IMR-90 (cell line): ENCODE measurements at regions not wholly inside any gene's neighbourhood (a gene's known extent, or its start where the extent isn't known, plus 50 kb on each side); places are given as distances from the start of the nearest gene placed in this dataset.

Experiments used
- ATAC-seq: fragments of 200-7000 bp; cut with Tn5 transposase; 2 replicates; pipeline ENCODE4 v1.9.1; 2020; ENCODE audit warnings: low read depth, mild to moderate bottlenecking, moderate library complexity
- BruUV-seq: library from RNA; stranded (reverse); fragments of 400-500 nt; replicated peaks from 2 replicates; lab custom pipeline; 2021; lab: Mats Ljungman, UMichigan
- CTCF ChIA-PET: fragments of 300-600 bp; formaldehyde crosslinking; extraction: SDS; loops from one replicate; lab custom pipeline; 2021; ENCODE audit warnings: antibody characterized with exemption; lab: Yijun Ruan, JAX
- POLR2A ChIA-PET: fragments of 300-600 bp; sonication (Branson Sonifier 250); formaldehyde crosslinking; loops from one replicate; lab custom pipeline; 2022; ENCODE audit warnings: antibody characterized with exemption; ENCODE audit not compliant: unreplicated experiment; lab: Charles Lee
- DNase-seq: peaks from one replicate; pipeline ENCODE4 v3.0.0; 2013
- H2AFZ ChIP-seq: replicated peaks from 2 replicates; pipeline ENCODE3; 2013; ENCODE audit warnings: low read length, mild to moderate bottlenecking; ENCODE audit not compliant: poor library complexity
- H2AK5ac ChIP-seq: 2 replicates; pipeline ENCODE4 v1.6.1; 2013; ENCODE audit warnings: low read depth, low read length, inconsistent platforms
- H2AK9ac ChIP-seq: replicated peaks from 2 replicates; pipeline ENCODE3; 2013; ENCODE audit warnings: mild to moderate bottlenecking, low read depth, low read length, moderate library complexity; ENCODE audit not compliant: poor library complexity
- H2BK120ac ChIP-seq: 2 replicates; pipeline ENCODE4 v1.6.1; 2013; ENCODE audit warnings: low read depth, low read length, inconsistent platforms
- H2BK15ac ChIP-seq: 3 replicates; pipeline ENCODE4 v1.6.1; 2013; ENCODE audit warnings: low read depth, low read length, inconsistent platforms
- H2BK20ac ChIP-seq: 2 replicates; pipeline ENCODE4 v1.6.1; 2013; ENCODE audit warnings: low read depth, mild to moderate bottlenecking, inconsistent platforms, low read length, moderate library complexity
- H2BK5ac ChIP-seq: 2 replicates; pipeline ENCODE4 v1.6.1; 2013; ENCODE audit warnings: mild to moderate bottlenecking, low read depth, low read length, inconsistent platforms; ENCODE audit not compliant: poor library complexity, severe bottlenecking
- H3K14ac ChIP-seq: replicated peaks from 2 replicates; pipeline ENCODE4 v1.6.1; 2013; ENCODE audit warnings: low read depth, low read length, inconsistent platforms
- H3K18ac ChIP-seq: 2 replicates; pipeline ENCODE4 v1.6.1; 2013; ENCODE audit warnings: low read depth, low read length, control low read depth
- H3K23ac ChIP-seq: 2 replicates; pipeline ENCODE4 v1.6.1; 2013; ENCODE audit warnings: low read depth, low read length, inconsistent platforms
- H3K27ac ChIP-seq: 2 replicates; pipeline ENCODE4 v1.5.1; 2013; ENCODE audit warnings: mild to moderate bottlenecking, control low read depth, low read length; ENCODE audit not compliant: insufficient read depth
- H3K27me3 ChIP-seq: 2 replicates; pipeline ENCODE4 v1.6.1; 2013; ENCODE audit warnings: low read length; ENCODE audit not compliant: control insufficient read depth, insufficient read depth
- H3K36me3 ChIP-seq: 2 replicates; pipeline ENCODE4 v1.6.1; 2013; ENCODE audit warnings: low read length, mixed read lengths; ENCODE audit not compliant: control insufficient read depth, insufficient read depth
- H3K4ac ChIP-seq: 2 replicates; pipeline ENCODE4 v1.6.1; 2013; ENCODE audit warnings: low read depth, low read length, inconsistent platforms
- H3K4me1 ChIP-seq: 2 replicates; pipeline ENCODE4 v1.6.1; 2013; ENCODE audit warnings: low read length, mixed read lengths; ENCODE audit not compliant: control insufficient read depth, insufficient read depth
- H3K4me2 ChIP-seq: 2 replicates; pipeline ENCODE4 v1.6.1; 2013; ENCODE audit warnings: low read depth, mild to moderate bottlenecking, control low read depth, low read length, moderate library complexity
- H3K4me3 ChIP-seq: 2 replicates; pipeline ENCODE4 v1.5.1; 2013; ENCODE audit warnings: low read depth, mild to moderate bottlenecking, control low read depth, low read length, moderate library complexity; ENCODE audit not compliant: insufficient read depth
- H3K56ac ChIP-seq: 2 replicates; pipeline ENCODE4 v1.6.1; 2013; ENCODE audit warnings: low read length, inconsistent platforms; ENCODE audit not compliant: insufficient read depth; ENCODE audit errors: extremely low read depth
- H3K79me1 ChIP-seq, 2 experiments: 2 replicates each; pipeline ENCODE4 v1.6.1; 2013; ENCODE audit warnings: low read length in 2 of 2, inconsistent platforms in 1 of 2, low read depth in 1 of 2
- H3K9ac ChIP-seq: 2 replicates; pipeline ENCODE4 v1.6.1; 2013; ENCODE audit warnings: low read depth, low read length, control low read depth
- H3K9me1 ChIP-seq: 2 replicates; pipeline ENCODE4 v1.6.1; 2013; ENCODE audit warnings: low read length, inconsistent platforms; ENCODE audit not compliant: insufficient read depth
- H3K9me3 ChIP-seq: 2 replicates; pipeline ENCODE4 v1.6.1; 2013; ENCODE audit warnings: low read length; ENCODE audit not compliant: control insufficient read depth, insufficient read depth
- H4K20me1 ChIP-seq: 2 replicates; pipeline ENCODE4 v1.6.1; 2013; ENCODE audit warnings: low read length, inconsistent platforms; ENCODE audit not compliant: insufficient read depth
- H4K5ac ChIP-seq: 2 replicates; pipeline ENCODE4 v1.6.1; 2013; ENCODE audit warnings: mild to moderate bottlenecking, low read depth, low read length, control low read depth
- H4K8ac ChIP-seq, 2 experiments: 2 replicates each; pipeline ENCODE4 v1.6.1; 2013; ENCODE audit warnings: low read depth in 2 of 2, low read length in 2 of 2, control low read depth in 1 of 2, inconsistent platforms in 1 of 2
- H4K91ac ChIP-seq: 2 replicates; pipeline ENCODE4 v1.6.1; 2013; ENCODE audit warnings: low read depth, low read length, inconsistent platforms; ENCODE audit not compliant: insufficient read depth
- BHLHE40 ChIP-seq: fragments of 150-350 bp; IDR thresholded peaks from 2 replicates; pipeline ENCODE4 v1.6.1; 2016; ENCODE audit warnings: mild to moderate bottlenecking, low read depth, low read length
- CEBPB ChIP-seq: IDR thresholded peaks from 2 replicates; pipeline ENCODE4 v1.6.1; 2012; ENCODE audit warnings: low read depth, low read length, improper control_type of control experiment
- CHD1 ChIP-seq: IDR thresholded peaks from 2 replicates; pipeline ENCODE4 v1.6.1; 2012; ENCODE audit warnings: low read depth, low read length, improper control_type of control experiment
- CTCF ChIP-seq: conservative IDR thresholded peaks from 2 replicates; pipeline ENCODE4 v1.5.1; 2012; ENCODE audit warnings: mild to moderate bottlenecking, low read depth, low read length, improper control_type of control experiment
- ELK1 ChIP-seq: fragments of 150-350 bp; IDR thresholded peaks from 2 replicates; pipeline ENCODE4 v1.6.1; 2016; ENCODE audit warnings: low read depth, mild to moderate bottlenecking, low read length, moderate library complexity, borderline replicate concordance
- FOS ChIP-seq: fragments of 150-350 bp; IDR thresholded peaks from 2 replicates; pipeline ENCODE4 v1.6.1; 2016; ENCODE audit warnings: low read depth, low read length
- MAFK ChIP-seq: IDR thresholded peaks from 2 replicates; pipeline ENCODE4 v1.6.1; 2012; ENCODE audit warnings: low read depth, low read length, improper control_type of control experiment
- MAZ ChIP-seq: IDR thresholded peaks from 2 replicates; pipeline ENCODE4 v1.6.1; 2012; ENCODE audit warnings: low read depth, mild to moderate bottlenecking, low read length, improper control_type of control experiment, moderate library complexity, borderline replicate concordance
- MXI1 ChIP-seq: IDR thresholded peaks from 2 replicates; pipeline ENCODE4 v1.6.1; 2012; ENCODE audit warnings: low read depth, mild to moderate bottlenecking, low read length, moderate library complexity, borderline replicate concordance
- NFE2L2 ChIP-seq: fragments of 150-350 bp; IDR thresholded peaks from 2 replicates; pipeline ENCODE4 v1.6.1; 2016; ENCODE audit warnings: low read depth, mild to moderate bottlenecking, low read length
- POLR2A ChIP-seq: IDR thresholded peaks from 2 replicates; pipeline ENCODE4 v1.6.1; 2012; ENCODE audit warnings: mild to moderate bottlenecking, low read depth, low read length
- RAD21 ChIP-seq: IDR thresholded peaks from 2 replicates; pipeline ENCODE4 v1.6.1; 2012; ENCODE audit warnings: low read length, improper control_type of control experiment
- RCOR1 ChIP-seq: IDR thresholded peaks from 2 replicates; pipeline ENCODE4 v1.6.1; 2012; ENCODE audit warnings: mild to moderate bottlenecking, low read length, improper control_type of control experiment; ENCODE audit not compliant: insufficient replicate concordance
- RFX5 ChIP-seq: IDR thresholded peaks from 2 replicates; pipeline ENCODE4 v1.8.0; 2012; ENCODE audit warnings: low read depth, mild to moderate bottlenecking, low read length, moderate library complexity
- SMC3 ChIP-seq: fragments of 150-350 bp; IDR thresholded peaks from 2 replicates; pipeline ENCODE4 v1.6.1; 2016; ENCODE audit warnings: low read depth, mild to moderate bottlenecking, antibody characterized with exemption, low read length, moderate library complexity
- USF2 ChIP-seq: fragments of 150-350 bp; IDR thresholded peaks from 2 replicates; pipeline ENCODE4 v1.6.1; 2017; ENCODE audit warnings: mild to moderate bottlenecking, antibody characterized with exemption, low read length, low read depth
- WGBS, 2 experiments: methylation state at CpG; one replicate each; pipeline versions ENCODE4 v1.1.5 to v1.1.7; 2013; ENCODE audit warnings: missing lambda C conversion rate in 2 of 2; ENCODE audit not compliant: insufficient read length in 1 of 2; ENCODE audit errors: extremely low coverage in 2 of 2; 5-methylcytosine and 5-hydroxymethylcytosine counted together
- dilution Hi-C: fragments of 300-500 bp; cut with HindIII; formaldehyde crosslinking; loops from one replicate; pipeline ENCODE4 v1.14.3; 2018; ENCODE audit warnings: low sequenced_read_pairs; ENCODE audit not compliant: unreplicated experiment
- in situ Hi-C: fragments of 300-500 bp; cut with MboI; formaldehyde crosslinking; loops from 3 replicates; pipeline ENCODE4 v1.14.3; 2019; ENCODE audit warnings: low sequenced_read_pairs, inconsistent platforms, mixed read lengths
- intact Hi-C: fragments of 100-400 bp; cut with micrococcal nuclease; formaldehyde crosslinking; loops from 2 replicates; pipeline ENCODE4 v1.10.0; 2022

- Histone ChIP-seq H3K4ac (no peak overlapping the region), H3K9me3 (no peaks in the 10 kb centered on the region), H3K4me1 (no peaks in the 10 kb centered on the region; the same call in 1 of the 2 replicates), H4K5ac (no peak overlapping the region), H3K56ac (no peak overlapping the region), H3K9ac (no peak overlapping the region), H2BK5ac (no peak overlapping the region), H2BK120ac (no peak overlapping the region), H3K14ac (no peak overlapping the region), H2BK15ac (no peak overlapping the region), H4K91ac (no peak overlapping the region), H3K23ac (no peak overlapping the region), H2AK5ac (no peak overlapping the region), H3K27me3 (no peaks in the 10 kb centered on the region), H4K8ac (no peak overlapping the region), H3K9me1 (peaks cover under 1% of the 10 kb centered on the region; the same call in 1 of the 2 replicates), H2AK9ac (no peak overlapping the region), H4K20me1 (no peaks in the 10 kb centered on the region), H2AFZ (no peak overlapping the region), H3K4me3 (no peak overlapping the region), H3K36me3 (no peaks in the 10 kb centered on the region), H3K79me1 (no peaks in the 10 kb centered on the region), H2BK20ac (no peak overlapping the region), H3K4me2 (no peak overlapping the region), H3K27ac (no peak overlapping the region), H3K18ac (no peak overlapping the region)
- no CpG with 5 or more reads among the region's 3 CpGs for WGBS, 2 experiments
- ChIA-PET POLR2A (interaction anchor here (0.6 kb wide), 1 partner anchor 9 kb away, joined by 3 read pairs; no protein-coding TSS in a partner anchor), CTCF (no interaction called here)
- dilution Hi-C loops (no loop called here), intact Hi-C loops (no loop called here), in situ Hi-C loops (no loop called here)
- ATAC-seq (no peak), DNase-seq (no peak)
- no TSS peak for BruUV-seq
- TF ChIP-seq RFX5 = no peak
- TF ChIP-seq CHD1 = no peak
- TF ChIP-seq CEBPB = no peak
- no peak for TF ChIP-seq POLR2A
- TF ChIP-seq CTCF = no peak
- no peak for TF ChIP-seq BHLHE40
- TF ChIP-seq ELK1 = no peak
- TF ChIP-seq FOS = no peak
- no peak for TF ChIP-seq MAFK
- no peak for TF ChIP-seq RAD21
- no peak for TF ChIP-seq USF2
- TF ChIP-seq MXI1 = no peak
- TF ChIP-seq NFE2L2 = no peak
- no peak for TF ChIP-seq MAZ
- TF ChIP-seq RCOR1 = no peak
- no peak for TF ChIP-seq SMC3
Measured at GRCh38 chr6:4656106-4656505, 120.1 kb upstream of the CDYL start.
